ENCODE measurements at regions not wholly inside any gene's neighbourhood (a gene's known extent, or its start where the extent isn't known, plus 50 kb on each side); places are given as distances from the start of the nearest gene placed in this dataset.

GRCh38 chr6:115832786-115833185, 227.9 kb downstream of the FRK start:
- TF ChIP-seq, protein P1, sequence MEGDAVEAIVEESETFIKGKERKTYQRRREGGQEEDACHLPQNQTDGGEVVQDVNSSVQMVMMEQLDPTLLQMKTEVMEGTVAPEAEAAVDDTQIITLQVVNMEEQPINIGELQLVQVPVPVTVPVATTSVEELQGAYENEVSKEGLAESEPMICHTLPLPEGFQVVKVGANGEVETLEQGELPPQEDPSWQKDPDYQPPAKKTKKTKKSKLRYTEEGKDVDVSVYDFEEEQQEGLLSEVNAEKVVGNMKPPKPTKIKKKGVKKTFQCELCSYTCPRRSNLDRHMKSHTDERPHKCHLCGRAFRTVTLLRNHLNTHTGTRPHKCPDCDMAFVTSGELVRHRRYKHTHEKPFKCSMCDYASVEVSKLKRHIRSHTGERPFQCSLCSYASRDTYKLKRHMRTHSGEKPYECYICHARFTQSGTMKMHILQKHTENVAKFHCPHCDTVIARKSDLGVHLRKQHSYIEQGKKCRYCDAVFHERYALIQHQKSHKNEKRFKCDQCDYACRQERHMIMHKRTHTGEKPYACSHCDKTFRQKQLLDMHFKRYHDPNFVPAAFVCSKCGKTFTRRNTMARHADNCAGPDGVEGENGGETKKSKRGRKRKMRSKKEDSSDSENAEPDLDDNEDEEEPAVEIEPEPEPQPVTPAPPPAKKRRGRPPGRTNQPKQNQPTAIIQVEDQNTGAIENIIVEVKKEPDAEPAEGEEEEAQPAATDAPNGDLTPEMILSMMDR (IDR thresholded peaks at IDR 0.05; ENCODE audit: low read depth, low read length): no peak
- no peak overlapping the region for H3K4me3 ChIP-seq (replicated peaks in 1 of 2; ENCODE audit: low read depth in 2 of 2, low read length in 2 of 2)
- no peak for DNase-seq (ENCODE audit: low read depth in 2 of 2)

DNA sequence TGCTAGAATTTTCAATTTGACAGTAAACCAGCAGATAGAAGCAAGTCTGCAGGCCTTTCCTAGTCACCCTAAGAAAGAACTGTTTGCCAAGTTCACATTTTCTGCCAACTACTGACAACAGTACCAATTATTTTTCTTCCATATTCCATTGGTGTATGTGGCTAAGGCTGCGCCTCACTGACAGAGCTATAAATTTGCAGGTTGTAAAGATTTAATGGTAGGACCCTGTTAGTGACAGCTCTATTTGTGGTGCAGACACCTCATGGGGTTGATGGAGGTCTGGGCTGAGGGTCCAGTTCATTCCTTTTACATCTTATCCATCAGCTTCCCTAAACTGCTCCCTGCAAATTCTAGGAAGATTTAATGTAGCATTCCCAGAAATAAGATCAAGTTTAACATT, 228.5 kb downstream of the FRK start:
- TF ChIP-seq, protein P1 (IDR thresholded peaks at IDR 0.05; ENCODE audit: low read depth, low read length): no peak
- no peak overlapping the region for H3K4me3 ChIP-seq (replicated peaks in 1 of 2; ENCODE audit: low read depth in 2 of 2, low read length in 2 of 2)
- DNase-seq (ENCODE audit: low read depth in 2 of 2): no peak

DNA sequence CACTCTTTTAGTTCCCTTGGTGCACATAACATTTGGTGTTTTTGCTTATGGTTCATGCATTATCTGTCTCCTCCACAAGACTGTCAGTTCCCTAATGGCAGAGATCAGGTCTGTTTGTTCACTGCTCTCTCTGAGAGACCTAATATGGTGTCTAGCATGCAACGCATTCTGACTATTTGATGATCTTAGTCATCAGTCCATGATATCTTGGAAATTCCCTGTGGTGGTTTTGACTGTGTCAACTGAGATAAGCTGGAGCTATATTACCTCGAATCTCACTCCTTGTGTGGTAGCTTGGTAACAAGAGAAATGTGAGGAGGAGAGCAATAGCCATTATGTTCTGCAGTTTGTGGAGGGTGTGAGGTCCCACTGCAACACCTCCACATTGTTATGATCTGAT, 229.8 kb downstream of the FRK start:
- DNase-seq (ENCODE audit: low read depth in 2 of 2): no peak
- TF ChIP-seq, protein P1 (IDR thresholded peaks at IDR 0.05; ENCODE audit: low read depth, low read length): no peak
- no peak overlapping the region for H3K4me3 ChIP-seq (replicated peaks in 1 of 2; ENCODE audit: low read depth in 2 of 2, low read length in 2 of 2)

GRCh38 chr6:115821798-115822197, 238.9 kb downstream of the FRK start:
- H3K4me3 ChIP-seq (replicated peaks in 1 of 2; ENCODE audit: low read depth in 2 of 2, low read length in 2 of 2): no peak overlapping the region
- DNase-seq (ENCODE audit: low read depth in 2 of 2): no peak
- TF ChIP-seq, protein P1 (IDR thresholded peaks at IDR 0.05; ENCODE audit: low read depth, low read length): no peak

DNA sequence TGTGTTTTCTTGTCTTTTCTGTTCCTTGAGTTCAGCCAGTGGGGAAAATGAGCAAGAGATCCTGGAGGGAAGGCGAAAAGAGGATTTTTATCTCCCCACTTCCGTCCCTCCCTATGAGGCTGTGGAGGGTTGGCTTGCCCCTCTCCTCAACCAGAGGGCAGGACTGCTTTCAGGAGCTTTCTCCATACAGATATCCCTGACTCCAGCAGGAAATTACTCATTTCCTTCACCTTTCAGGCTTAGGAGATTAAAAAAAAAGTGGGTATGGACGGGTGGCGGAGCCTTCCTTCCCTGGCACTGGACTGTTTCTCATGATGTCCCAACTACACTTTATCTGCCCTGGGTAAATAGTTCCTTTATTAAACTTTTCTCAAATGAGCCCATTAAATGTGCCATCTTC, 241.2 kb downstream of the FRK start:
- TF ChIP-seq, protein P1 (IDR thresholded peaks at IDR 0.05; ENCODE audit: low read depth, low read length): no peak
- no peak for DNase-seq (ENCODE audit: low read depth in 2 of 2)
- H3K4me3 ChIP-seq (replicated peaks in 1 of 2; ENCODE audit: low read depth in 2 of 2, low read length in 2 of 2): no peak overlapping the region

DNA sequence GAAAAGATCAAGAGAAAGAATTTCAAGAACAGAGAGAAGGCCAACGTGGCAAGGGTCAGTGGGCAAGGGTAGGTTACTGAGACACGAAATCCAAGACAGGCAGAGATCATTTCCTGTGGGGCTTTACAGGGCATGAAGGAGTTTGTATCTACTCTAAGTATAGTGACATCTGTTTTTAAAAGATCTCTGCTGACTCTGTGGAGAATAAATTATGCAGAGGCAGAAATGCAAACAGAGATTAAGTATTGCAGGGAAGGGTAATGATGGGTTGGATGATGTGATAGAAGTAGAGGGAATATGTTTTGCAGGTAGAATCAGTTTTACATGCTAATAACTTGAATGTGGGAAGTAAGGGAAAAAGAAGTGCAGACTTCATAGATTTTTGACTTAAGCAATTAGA, 243.5 kb downstream of the FRK start:
- DNase-seq (ENCODE audit: low read depth in 2 of 2): no peak
- H3K4me3 ChIP-seq (replicated peaks in 1 of 2; ENCODE audit: low read depth in 2 of 2, low read length in 2 of 2): no peak overlapping the region
- TF ChIP-seq, protein P1 (IDR thresholded peaks at IDR 0.05; ENCODE audit: low read depth, low read length): no peak

- DNase-seq (ENCODE audit: low read depth in 2 of 2): no peak
- TF ChIP-seq, protein P1 (IDR thresholded peaks at IDR 0.05; ENCODE audit: low read depth, low read length): no peak
- H3K4me3 ChIP-seq (replicated peaks in 1 of 2; ENCODE audit: low read depth in 2 of 2, low read length in 2 of 2): no peak overlapping the region
Measured at GRCh38 chr6:115814907-115815306, 245.8 kb downstream of the FRK start.

All from cardiac fibroblast (primary cell).